Liver (tissue), 3 donors: ENCODE measurements at regions not wholly inside any gene's neighbourhood (a gene's known extent, or its start where the extent isn't known, plus 50 kb on each side); places are given as distances from the start of the nearest gene placed in this dataset.

Source experiments
- CTCF ChIP-seq: fragments of 150-350 bp; IDR thresholded peaks from 2 replicates; pipeline ENCODE4 v1.5.1; 2017; ENCODE audit warnings: improper control_type of control experiment, low read depth, low read length; ENCODE audit not compliant: missing input control
- REST ChIP-seq: IDR thresholded peaks from 2 replicates; pipeline ENCODE4 v1.6.1; 2016; ENCODE audit warnings: antibody characterized with exemption, mild to moderate bottlenecking
- RXRA ChIP-seq, 2 donors: IDR thresholded peaks; 2 replicates each; pipeline ENCODE4 v1.6.1; 2017 to 2018; ENCODE audit warnings: antibody characterized with exemption in 2 of 2, mild to moderate bottlenecking in 1 of 2
- YY1 ChIP-seq: IDR thresholded peaks from 2 replicates; pipeline ENCODE4 v1.6.1; 2016; ENCODE audit warnings: antibody characterized with exemption, mild to moderate bottlenecking
- donor health status: healthy.
- donor health status: healthy.

GRCh38 chr7:53191191-53191695, 155.8 kb downstream of the POM121L12 start:
- TF ChIP-seq CTCF (no peak), RXRA (IDR thresholded peaks at IDR 0.05) (no peak), REST (no peak), YY1 (no peak)
